ENCODE measurements at regions not wholly inside any gene's neighbourhood (a gene's known extent, or its start where the extent isn't known, plus 50 kb on each side); places are given as distances from the start of the nearest gene placed in this dataset.

- Histone ChIP-seq H3K4me2 (ENCODE audit: low read length) (no peak overlapping the region), H3K9me3 (ENCODE audit: low read length) (no peaks in the 10 kb centered on the region), H3K4me3 (ENCODE audit: low read depth, low read length, poor library complexity, severe bottlenecking) (no peak overlapping the region), H4K20me1 (ENCODE audit: insufficient read depth, low read length) (no peaks in the 10 kb centered on the region), H2AFZ (ENCODE audit: low read length) (no peak overlapping the region), H3K4me1 (ENCODE audit: insufficient read depth, low read length, severe bottlenecking) (no peaks in the 10 kb centered on the region), H3F3A (ENCODE audit: insufficient read depth, low read length) (no peaks in the 10 kb centered on the region), H3K9me2 (ENCODE audit: low read depth, low read length) (no peaks in the 10 kb centered on the region), H3K36me3 (ENCODE audit: insufficient read depth, low read length) (no peaks in the 10 kb centered on the region), H3K9ac (ENCODE audit: low read length) (no peak overlapping the region), H3K27ac (ENCODE audit: low read depth, low read length, poor library complexity, severe bottlenecking) (no peak overlapping the region), H3K79me2 (ENCODE audit: insufficient read depth, low read length) (no peaks in the 10 kb centered on the region), H3K27me3 (ENCODE audit: insufficient read depth, low read length) (no peaks in the 10 kb centered on the region)
- TF ChIP-seq CTCF (IDR thresholded peaks at IDR 0.05; ENCODE audit: low read length): no peak
- TF ChIP-seq EZH2 (IDR thresholded peaks at IDR 0.05; ENCODE audit: borderline replicate concordance, low read length): no peak
Measured at GRCh38 chr18:50465211-50466153, 90.6 kb downstream of the SKA1 start.

- no peaks in the 10 kb centered on the region for H3F3A ChIP-seq (ENCODE audit: insufficient read depth, low read length)
- no peaks in the 10 kb centered on the region for H3K9me2 ChIP-seq (ENCODE audit: low read depth, low read length)
- no peak for TF ChIP-seq CTCF (IDR thresholded peaks at IDR 0.05; ENCODE audit: low read length)
- no peaks in the 10 kb centered on the region for H3K36me3 ChIP-seq (ENCODE audit: insufficient read depth, low read length)
- no peak overlapping the region for H3K9ac ChIP-seq (ENCODE audit: low read length)
- no peaks in the 10 kb centered on the region for H3K79me2 ChIP-seq (ENCODE audit: insufficient read depth, low read length)
- H3K9me3 ChIP-seq (ENCODE audit: low read length): no peaks in the 10 kb centered on the region
- no peaks in the 10 kb centered on the region for H3K4me1 ChIP-seq (ENCODE audit: insufficient read depth, low read length, severe bottlenecking)
- no peak overlapping the region for H3K4me2 ChIP-seq (ENCODE audit: low read length)
- H3K27ac ChIP-seq (ENCODE audit: low read depth, low read length, poor library complexity, severe bottlenecking): no peak overlapping the region
- H3K4me3 ChIP-seq (ENCODE audit: low read depth, low read length, poor library complexity, severe bottlenecking): no peak overlapping the region
- H4K20me1 ChIP-seq (ENCODE audit: insufficient read depth, low read length): no peaks in the 10 kb centered on the region
- no peaks in the 10 kb centered on the region for H3K27me3 ChIP-seq (ENCODE audit: insufficient read depth, low read length)
- no peak overlapping the region for H2AFZ ChIP-seq (ENCODE audit: low read length)
Measured at GRCh38 chr18:50466634-50467033, 91.8 kb downstream of the SKA1 start.

- no peaks in the 10 kb centered on the region for H3K27me3 ChIP-seq (ENCODE audit: insufficient read depth, low read length)
- no peaks in the 10 kb centered on the region for H3K36me3 ChIP-seq (ENCODE audit: insufficient read depth, low read length)
- no peak overlapping the region for H2AFZ ChIP-seq (ENCODE audit: low read length)
- no peaks in the 10 kb centered on the region for H4K20me1 ChIP-seq (ENCODE audit: insufficient read depth, low read length)
- no peaks in the 10 kb centered on the region for H3K79me2 ChIP-seq (ENCODE audit: insufficient read depth, low read length)
- no peak overlapping the region for H3K4me2 ChIP-seq (ENCODE audit: low read length)
- no peaks in the 10 kb centered on the region for H3K9me2 ChIP-seq (ENCODE audit: low read depth, low read length)
- H3K4me3 ChIP-seq (ENCODE audit: low read depth, low read length, poor library complexity, severe bottlenecking): no peak overlapping the region
- H3K9me3 ChIP-seq (ENCODE audit: low read length): no peaks in the 10 kb centered on the region
- no peak overlapping the region for H3K27ac ChIP-seq (ENCODE audit: low read depth, low read length, poor library complexity, severe bottlenecking)
- H3K4me1 ChIP-seq (ENCODE audit: insufficient read depth, low read length, severe bottlenecking): no peaks in the 10 kb centered on the region
- TF ChIP-seq CTCF (IDR thresholded peaks at IDR 0.05; ENCODE audit: low read length) (no peak), EZH2 (IDR thresholded peaks at IDR 0.05; ENCODE audit: borderline replicate concordance, low read length) (no peak)
- no peak overlapping the region for H3K9ac ChIP-seq (ENCODE audit: low read length)
- no peaks in the 10 kb centered on the region for H3F3A ChIP-seq (ENCODE audit: insufficient read depth, low read length)
Measured at GRCh38 chr18:50468807-50469206, 91.1 kb upstream of the MAPK4 start.

Measured in OCI-LY1 (cell line).